ENCODE measurements at regions not wholly inside any gene's neighbourhood (a gene's known extent, or its start where the extent isn't known, plus 50 kb on each side); places are given as distances from the start of the nearest gene placed in this dataset.

DNA sequence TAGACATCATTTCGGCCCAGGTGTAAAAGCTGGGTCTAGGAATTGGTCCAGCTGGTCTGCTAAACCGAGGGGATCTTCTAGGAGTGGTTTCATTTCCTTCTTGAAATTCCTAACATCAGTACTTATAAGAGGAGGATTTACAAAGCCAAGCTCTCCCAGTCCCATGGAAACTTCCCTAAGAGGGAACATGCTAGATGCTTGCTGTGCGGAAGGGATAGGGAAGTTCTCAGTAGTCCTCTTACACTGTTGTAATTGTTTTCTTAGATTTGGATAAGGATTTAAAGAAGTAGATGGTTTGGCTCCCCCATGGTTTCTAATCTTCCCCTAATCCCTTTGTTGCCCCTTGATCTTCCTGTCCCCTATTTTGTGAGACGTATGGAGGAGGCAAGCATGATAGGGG, 89.7 kb upstream of the XCR1 start:
- no peak for ATAC-seq
- intact Hi-C loops (cut with DNase I) = no loop called here
- no peak for DNase-seq (ENCODE audit: low spot score)

DNA sequence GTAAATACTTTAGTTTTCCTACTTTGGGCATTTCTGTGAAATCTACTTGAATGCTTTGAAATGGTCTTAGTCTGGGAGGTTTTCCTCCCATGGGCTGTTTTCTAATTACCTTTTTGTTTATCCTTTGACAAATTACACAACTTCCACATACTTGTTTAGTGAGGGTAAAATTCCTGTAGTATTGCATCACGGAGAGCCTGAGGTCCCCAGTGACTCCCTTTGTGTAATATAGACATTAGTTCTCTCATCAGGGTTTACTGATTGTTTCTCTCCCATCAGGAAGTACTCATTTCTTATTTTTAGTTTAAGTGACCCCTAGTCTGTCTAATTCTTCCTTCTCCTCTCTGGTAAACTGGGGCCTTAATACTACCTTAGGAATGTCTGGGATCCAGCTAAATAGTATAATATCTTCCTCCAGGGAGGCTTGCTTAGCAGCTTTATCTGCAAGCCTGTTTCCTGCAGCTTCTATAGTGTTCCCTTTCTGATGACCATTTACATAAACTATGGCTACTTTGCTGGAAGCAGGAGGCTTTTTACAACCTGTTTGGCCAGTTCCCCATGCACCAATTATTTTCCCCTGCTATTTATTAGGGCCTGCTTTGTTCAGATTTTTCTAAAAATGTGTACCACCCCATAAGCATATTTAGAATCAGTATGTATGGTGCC, 87.2 kb upstream of the XCR1 start:
- ATAC-seq (peak; percentile 94), DNase-seq (ENCODE audit: low spot score) (no peak)
- intact Hi-C loops (cut with DNase I) = no loop called here

DNA sequence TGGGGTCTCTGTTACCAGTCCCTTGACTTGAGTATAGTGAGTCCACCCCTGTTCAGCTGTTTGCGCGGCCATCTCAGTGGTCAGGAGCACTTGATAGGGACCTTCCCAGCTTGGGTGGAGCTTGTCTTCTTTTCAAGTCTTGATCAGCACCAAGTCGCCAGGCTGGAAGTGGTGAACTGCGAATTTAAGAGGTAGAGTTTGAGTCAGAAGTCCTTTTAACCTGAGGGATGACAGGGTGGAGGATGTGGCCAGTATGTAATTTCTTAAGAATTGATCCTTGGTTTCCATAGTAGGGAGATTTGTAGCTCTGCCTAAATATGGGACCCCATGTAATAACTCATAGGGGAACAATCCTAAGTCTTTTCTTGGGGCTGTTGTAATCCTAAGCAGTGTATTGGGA, 86.3 kb upstream of the XCR1 start:
- no peak for ATAC-seq

DNA sequence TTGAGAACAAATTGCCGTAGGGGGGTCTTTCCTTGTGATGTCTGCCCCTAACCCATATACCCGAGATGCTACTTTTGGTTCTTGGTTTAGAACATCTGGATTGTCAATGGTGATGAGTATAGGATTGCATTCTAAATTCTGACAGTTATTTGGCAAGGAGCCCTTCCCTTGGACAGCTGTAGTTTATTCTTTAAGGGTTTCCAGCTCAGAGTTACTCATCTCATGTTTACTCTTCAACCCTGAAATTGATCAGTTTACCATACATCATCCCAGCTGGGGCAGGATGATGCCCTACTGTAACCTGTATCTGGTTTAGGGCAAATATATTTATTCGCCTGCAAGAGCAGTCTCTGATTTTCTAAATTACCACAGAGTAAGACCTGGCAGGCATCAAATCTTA, 85.7 kb upstream of the XCR1 start:
- intact Hi-C loops (cut with DNase I) = no loop called here
- ATAC-seq (no peak), DNase-seq (ENCODE audit: low spot score) (no peak)

More for the DNA sequence above, 86.3 kb upstream of the XCR1 start:
- DNase-seq (ENCODE audit: low spot score) = no peak
- intact Hi-C loops (cut with DNase I) = no loop called here

DNA sequence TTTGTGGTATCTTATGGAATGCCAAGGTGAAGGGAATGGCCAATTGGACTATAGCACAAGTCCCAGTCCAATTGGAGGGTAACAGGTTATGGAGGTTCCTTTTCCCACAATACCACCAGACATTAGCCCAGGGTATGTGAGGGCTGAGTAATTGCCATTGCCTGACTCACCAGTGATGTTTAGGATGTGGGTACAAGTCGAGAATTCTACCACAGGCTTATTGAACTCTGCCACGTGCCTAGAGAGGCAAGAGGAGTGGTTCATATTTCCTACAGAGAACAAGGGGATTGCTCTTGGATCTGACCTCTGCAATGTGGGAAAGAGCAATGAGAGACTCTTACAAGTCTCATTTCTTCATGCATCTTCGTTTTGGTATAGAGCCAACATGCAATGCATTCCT, 85.0 kb upstream of the XCR1 start:
- no peak for DNase-seq (ENCODE audit: low spot score)
- ATAC-seq = no peak
- intact Hi-C loops (cut with DNase I) = no loop called here

DNA sequence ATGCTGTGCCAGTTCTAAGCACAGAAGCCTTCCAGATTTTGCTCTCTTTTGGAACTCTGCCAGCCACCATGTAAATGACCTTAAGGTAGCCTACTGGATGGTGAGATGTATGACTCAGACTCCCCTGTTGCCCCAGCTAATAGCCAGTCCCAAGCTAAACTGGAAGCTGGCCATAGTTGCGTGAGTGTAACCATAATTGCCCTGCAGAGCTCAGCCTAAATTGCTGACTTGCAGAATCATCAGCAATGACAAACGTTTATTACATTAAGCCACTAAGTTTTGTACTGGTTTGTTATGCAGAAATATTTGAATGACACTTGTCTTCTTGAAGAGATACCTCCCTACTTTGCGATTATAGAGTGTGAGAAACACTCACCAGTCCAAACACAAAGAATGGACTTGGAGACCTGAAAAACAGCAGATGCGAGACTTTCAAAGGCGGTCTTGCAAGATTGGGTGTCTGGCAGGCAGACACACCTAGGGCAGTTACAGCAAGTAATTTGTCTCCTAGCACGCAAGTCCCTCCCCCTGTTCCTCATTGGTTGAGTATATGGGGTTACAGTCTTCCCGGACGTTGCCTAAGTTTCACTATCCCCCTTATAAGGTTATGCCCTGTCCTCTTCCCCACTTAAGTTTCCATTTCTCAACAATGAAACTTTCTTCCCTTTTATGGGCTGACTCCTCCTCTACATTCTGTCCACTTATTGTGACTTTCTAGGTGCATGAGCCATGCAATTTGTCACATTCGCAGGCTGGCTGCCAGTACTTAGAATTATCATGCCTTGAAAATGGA, 83.6 kb upstream of the XCR1 start:
- peak; percentile 50 for ATAC-seq
- intact Hi-C loops (cut with DNase I) = no loop called here

DNA sequence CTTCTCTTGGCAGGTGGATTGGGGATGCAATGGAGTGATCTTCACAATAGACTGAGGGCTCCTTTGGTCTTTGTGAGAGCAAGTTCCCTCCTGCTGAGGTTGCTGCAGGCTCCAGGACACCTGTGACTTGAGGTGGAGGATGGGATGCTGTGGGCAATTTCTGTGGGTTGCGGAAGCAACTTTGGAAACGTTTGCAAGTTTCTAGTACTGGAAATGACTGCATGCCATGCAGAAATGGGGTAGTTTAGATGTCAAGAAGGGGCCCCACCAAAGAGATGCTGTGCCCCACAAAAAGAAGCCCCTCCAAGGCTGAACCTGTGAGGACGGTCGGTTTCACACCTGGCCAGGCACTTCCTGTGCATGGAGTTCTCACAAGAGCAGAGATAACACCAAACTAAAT, 80.4 kb upstream of the XCR1 start:
- ATAC-seq (no peak), DNase-seq (ENCODE audit: low spot score) (no peak)
- intact Hi-C loops (cut with DNase I) = no loop called here

More for the DNA sequence above, 83.6 kb upstream of the XCR1 start:
- DNase-seq (ENCODE audit: low spot score) = no peak

DNA sequence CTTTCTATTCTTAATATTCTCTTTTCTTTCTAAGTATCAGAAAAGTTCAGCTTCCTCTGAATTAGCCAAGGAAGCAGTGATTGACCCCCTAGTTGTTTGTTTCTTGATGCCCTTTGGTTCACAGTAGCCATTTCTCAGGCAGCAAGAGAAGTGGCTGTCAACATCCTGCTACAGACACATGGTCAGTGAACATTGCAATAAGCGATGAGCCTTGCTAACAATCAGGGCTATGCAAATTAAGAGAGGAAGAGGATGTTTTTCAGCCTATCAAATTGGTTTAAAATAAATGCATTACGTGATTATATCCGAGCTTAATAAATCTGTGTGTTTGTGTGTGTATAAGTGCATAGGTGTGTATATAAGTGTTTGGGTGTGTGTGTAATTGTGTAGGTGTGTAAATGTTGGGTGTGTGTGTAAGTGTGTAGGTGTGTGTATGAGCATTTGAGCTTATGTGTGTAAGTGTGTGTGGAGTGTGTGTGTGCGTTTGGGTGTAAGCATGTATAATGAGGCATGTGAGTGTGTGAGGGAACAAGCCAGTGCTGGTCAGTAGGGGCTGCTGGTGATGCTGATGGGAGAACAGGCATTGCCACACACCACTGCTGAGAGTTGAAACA, 78.1 kb upstream of the XCR1 start:
- DNase-seq (ENCODE audit: low spot score) (no peak), ATAC-seq (no peak)
- intact Hi-C loops (cut with DNase I) = no loop called here

DNA sequence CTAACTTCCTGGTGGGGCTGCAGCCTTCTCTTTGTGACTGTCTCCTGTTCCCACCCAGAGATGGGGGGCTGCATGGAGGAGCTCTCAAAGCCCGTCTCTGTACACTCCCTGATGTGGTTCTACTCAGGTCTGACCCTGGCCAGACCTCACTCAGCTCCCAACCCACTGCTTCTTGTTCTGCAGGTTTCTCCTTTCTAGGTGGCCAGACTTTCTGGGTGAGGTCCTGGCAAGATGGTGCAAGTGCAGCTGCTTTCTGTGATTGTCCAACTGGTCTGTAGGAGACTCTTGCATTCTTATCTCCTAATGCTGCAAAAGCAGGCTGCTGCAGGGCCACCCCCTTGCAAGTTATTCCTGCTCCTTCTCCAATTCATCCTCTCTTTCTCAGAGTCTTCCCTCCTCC, 77.4 kb upstream of the XCR1 start:
- intact Hi-C loops (cut with DNase I) = no loop called here
- ATAC-seq (no peak), DNase-seq (ENCODE audit: low spot score) (no peak)

DNA sequence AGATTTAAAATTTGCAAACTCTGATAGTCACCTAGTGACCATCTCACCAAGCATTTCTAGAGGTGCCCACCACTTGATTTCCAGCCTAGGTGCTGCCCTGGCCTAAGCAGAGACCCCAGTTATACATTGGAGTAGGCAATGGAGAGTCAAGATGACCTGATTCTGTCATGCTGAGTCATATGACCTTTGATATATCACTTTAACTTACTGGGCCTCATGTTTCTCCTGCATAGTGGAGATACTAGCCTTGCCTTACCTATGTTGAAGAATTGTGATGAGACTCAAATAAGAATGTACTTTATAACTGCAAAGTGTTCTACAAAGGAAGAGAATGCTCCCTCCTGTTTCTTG, 75.5 kb upstream of the XCR1 start:
- ATAC-seq = no peak
- intact Hi-C loops (cut with DNase I) = no loop called here
- DNase-seq (ENCODE audit: low spot score) = no peak

DNA sequence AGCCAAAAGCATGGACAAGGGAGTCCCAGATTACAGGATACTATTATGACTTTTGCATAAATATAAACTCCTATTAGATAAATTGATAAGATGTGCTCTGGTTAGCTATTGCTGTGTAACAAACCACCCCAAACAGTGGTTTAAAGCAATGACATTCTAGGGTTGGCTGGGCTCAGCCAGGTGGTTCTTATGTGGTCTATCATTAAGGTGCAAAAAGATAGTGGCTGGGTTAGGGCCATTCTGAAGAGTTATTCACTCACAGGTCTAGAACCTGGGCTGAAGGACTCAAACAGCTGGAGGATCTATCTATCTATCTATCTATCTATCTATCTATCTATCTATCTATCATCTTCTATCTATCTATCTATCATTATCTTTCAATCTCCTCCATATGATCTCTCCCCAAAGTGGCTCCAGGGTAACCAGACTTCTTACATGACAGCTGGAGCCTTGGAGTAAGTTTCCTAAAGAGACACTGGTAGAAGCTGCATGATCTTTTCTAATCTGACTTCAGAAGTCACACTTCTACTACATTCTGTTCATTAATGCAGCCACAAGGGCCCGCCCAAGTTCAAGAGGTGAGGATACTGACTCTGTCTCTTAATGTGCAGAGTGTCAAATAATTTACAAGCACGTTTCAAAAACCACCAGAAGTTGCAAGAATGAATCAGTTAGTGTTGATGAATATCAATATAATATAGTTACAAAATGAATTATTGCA, 74.9 kb upstream of the XCR1 start:
- no peak for ATAC-seq
- intact Hi-C loops (cut with DNase I) = no loop called here
- no peak for DNase-seq (ENCODE audit: low spot score)

DNA sequence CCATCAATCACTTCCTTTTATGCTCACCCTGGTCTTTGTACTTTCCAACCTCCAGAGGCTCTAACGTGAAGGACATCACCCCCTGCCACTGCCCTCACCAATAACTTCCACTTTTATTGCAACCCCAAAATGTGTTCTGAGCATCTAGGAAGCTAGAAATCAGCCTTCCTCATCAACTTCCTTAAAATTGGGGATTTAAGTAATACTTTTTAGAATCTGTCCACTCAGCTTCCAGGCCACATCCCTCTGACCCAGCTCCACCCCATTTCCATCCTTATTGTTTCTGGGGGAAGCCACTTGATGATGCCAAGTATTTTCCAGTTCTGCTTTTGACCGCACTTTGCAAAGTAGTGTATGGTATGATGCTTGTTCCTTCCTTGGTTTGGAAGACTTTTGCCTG, 73.5 kb upstream of the XCR1 start:
- intact Hi-C loops (cut with DNase I) = no loop called here
- DNase-seq (ENCODE audit: low spot score) (no peak), ATAC-seq (peak; percentile 19)

DNA sequence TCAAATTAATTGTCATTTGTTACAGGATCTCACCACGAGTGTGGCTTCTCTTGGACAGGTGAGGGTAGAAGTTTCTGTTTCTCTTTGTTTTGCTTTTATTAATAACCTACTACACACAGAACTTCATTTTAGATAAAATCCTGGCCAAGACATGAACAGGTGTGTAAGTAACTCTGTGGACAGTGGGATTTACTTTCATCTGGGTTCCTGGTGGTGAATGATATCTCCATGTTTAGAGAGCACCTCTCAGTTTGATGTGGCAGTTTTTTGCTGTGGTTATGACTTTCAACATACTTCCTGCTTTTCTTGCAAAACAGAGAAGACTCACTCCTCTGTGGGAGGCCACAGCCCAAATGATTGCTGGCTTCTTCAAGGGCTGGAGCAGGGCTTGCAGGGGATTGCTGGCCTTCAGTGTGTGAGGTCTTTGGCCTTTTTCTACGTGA, 71.1 kb upstream of the XCR1 start:
- peak; percentile 87 for ATAC-seq
- intact Hi-C loops (cut with DNase I) = no loop called here
- DNase-seq (ENCODE audit: low spot score) = peak; percentile 70

DNA sequence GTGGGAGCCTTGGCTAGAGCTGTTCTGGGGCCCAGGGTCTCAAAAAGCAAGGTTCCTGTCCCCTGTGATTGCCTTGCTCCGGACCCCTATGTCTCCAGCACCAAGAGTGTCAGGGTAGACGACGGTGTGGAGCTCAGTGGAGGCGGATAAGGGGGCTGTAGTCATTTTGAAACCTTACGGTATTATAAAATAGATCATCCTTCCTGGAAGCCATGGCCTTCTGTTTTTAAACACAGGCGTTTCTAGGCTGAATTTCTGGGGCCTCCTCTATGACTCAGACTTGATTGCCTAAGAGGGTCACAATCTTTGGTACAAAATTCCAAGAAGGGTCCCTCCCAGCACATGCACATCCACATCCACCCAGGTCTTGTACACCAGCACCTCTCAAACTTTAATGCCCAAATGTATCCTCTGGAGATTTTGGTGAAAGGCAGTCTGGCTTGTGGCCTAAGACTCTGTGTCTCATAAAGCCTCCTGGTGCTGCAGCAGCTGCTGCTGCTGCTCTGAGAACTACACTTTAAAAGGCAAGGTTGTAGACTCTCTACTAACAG, 70.5 kb upstream of the XCR1 start:
- peak; percentile 91 for ATAC-seq
- DNase-seq (ENCODE audit: low spot score) = no peak
- intact Hi-C loops (cut with DNase I) = no loop called here

DNA sequence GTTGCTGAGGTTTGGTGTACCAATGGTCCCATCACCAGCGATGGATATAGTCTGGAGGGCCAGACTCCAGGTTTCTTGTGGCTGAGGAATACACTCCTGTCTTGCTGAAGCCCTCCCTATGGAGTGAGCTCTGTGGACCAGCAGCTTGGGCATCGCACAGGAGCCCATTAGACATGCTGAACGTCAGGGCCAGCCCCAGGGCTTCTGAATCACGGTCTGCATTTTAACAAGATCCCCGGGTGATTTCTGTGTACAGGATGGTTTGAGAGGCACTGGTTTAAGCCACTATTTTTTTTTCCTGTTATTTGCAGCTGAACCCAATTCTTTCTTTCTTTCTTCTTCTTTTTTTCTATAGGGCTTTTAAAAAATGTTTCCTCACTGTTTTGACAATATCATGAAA, 69.5 kb upstream of the XCR1 start:
- ATAC-seq (no peak), DNase-seq (ENCODE audit: low spot score) (no peak)
- intact Hi-C loops (cut with DNase I) = no loop called here

DNA sequence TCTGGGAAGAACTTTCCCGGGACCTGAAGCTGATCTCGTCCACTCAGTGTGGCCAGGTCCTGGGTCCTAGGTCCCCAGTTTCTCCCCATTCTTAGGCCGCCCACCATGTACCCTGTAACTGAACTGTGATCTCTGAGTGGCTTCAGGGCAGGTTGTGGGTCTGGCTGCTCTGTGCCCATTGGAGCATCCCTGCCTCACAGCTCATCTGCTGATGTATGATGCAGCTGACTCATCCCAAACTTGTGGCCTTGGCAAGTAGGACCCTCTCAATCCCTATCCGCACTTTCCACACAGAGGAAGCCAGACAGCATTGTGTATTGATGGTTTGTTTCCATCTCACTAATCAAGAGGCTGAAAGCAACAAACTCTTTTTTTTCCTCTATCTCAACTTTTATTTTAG, 69.1 kb upstream of the XCR1 start:
- DNase-seq (ENCODE audit: low spot score) (no peak), ATAC-seq (no peak)
- intact Hi-C loops (cut with DNase I) = no loop called here

DNA sequence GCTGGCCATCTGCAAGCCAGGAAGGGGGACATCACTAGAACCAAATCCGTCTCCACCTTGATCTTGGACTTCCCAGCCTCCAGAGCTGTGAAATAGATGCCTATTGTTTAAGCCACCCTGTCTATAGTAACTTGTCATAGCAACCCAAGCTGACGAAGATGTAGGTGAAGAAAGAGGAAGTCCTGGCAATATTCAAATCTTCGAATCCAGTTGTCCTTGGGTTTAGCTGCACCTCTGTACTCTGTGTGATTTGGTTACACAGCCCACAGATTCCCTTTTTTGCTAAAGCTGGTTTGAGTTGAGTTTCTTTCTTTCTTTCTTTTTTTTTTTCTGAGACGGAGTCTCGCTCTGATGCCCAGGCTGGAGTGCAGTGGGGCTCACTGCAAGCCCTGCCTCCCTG, 68.0 kb upstream of the XCR1 start:
- intact Hi-C loops (cut with DNase I) = no loop called here
- ATAC-seq = no peak
- DNase-seq (ENCODE audit: low spot score) = no peak

DNA sequence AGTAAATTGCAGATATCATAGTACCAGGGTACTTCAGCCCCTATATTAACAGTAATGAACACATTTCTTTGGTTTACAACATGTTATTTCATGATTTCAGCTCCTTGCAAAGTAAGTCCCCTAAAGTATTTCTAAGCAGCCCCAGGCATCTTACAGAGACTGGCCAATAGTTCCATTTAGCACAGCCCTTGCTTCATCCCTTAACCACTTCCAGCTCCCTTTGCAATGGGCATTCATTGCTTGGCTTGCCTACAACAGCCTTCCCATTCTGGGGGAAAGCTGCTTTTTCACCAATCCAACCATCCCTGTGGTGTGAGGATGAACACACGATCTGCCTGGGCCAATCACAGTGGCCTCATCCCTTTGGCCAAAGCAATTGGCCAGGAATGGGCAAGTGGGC, 67.2 kb upstream of the XCR1 start:
- intact Hi-C loops (cut with DNase I) = no loop called here
- ATAC-seq (no peak), DNase-seq (ENCODE audit: low spot score) (no peak)

DNA sequence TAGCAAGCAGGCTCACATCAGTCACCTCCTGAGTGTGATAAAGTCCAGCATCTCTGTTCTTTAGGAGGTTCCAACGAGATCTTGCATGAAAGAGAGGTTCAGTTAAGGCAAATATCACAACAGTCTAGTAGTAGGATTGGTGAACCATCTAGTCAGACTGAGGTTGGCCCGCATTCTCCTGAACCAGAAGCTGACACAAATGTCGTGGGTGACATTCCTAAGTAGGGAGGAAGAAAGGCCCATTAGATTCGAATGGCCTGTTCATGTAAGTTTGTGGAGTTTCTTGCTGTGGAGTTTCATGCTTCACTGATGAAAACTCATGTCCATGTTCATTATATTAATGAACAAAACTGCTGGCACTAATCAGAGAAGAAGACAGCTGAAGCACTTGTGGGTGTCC, 66.7 kb upstream of the XCR1 start:
- ATAC-seq (no peak), DNase-seq (ENCODE audit: low spot score) (no peak)
- intact Hi-C loops (cut with DNase I) = no loop called here

Measured in sciatic nerve (tissue), 2 donors.